ENCODE measurements at regions not wholly inside any gene's neighbourhood (a gene's known extent, or its start where the extent isn't known, plus 50 kb on each side); places are given as distances from the start of the nearest gene placed in this dataset.
"Not testable (repeated sequence)": the region's sequence is repeated elsewhere in the genome, so short reads cannot be mapped to it uniquely, and the experiment has no call there.

DNA sequence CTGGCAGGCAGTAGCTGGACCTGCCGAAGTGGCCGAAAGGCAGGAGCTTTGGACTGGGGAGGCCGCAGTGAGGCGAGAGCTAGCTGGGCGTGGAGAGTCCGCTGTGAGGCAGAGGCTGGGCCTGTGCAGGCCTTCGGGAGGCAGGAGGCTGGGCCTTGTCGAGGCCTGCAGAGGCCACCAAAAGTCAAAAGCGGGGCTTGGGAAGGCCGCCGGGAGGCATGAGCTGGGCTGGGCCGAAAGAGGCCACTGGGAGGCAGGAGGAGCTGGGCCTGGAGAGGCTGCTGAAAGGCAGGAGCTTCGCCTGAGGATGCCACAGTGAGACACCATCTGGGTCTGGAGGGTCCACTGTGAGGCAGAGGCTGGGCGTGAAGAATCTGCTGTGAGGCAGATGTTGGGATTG is 105.8 kb upstream of the TP53BP2 start:
- DNase-seq, result not testable (repeated sequence)

DNA sequence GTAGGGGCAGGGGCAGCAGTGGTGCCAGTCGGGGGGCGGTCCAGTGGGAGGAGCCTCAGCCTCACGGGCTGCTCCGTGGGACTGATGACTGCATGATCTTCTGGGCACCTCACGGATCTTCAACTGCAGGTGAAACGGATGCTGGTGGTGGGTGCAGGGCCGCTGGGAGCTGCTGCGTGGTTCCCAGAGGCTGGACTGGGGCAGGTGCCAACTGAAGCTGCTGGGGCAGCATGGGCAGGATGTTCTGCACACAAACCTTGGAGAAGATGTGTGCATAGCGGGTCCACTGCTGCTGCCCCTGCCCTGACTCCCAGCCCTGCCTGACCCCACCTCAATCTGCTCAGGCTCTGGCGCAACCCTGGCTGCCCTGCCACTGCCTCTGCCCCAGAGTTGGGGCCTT is 104.2 kb upstream of the TP53BP2 start:
- not testable (repeated sequence) for DNase-seq

DNA sequence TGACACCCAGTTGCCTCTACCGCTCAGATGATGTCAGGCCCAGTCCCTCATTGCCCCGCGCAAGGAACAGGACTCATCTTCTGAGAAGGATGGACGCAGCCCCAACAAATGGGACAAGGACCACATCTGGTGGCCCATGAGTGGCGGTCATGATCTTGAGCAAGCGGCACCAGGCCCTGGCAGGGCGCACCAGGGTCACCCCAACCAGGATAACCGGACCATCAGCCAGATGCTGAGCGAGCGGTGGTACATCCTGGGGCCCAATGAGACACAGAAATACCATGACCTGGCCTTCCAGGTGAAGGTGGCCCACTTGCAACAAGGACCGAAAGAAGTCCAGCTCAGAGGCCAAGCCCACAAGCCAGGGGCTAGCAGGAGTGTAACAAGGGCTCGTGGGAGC is 102.3 kb upstream of the TP53BP2 start:
- DNase-seq, result not testable (repeated sequence)

DNA sequence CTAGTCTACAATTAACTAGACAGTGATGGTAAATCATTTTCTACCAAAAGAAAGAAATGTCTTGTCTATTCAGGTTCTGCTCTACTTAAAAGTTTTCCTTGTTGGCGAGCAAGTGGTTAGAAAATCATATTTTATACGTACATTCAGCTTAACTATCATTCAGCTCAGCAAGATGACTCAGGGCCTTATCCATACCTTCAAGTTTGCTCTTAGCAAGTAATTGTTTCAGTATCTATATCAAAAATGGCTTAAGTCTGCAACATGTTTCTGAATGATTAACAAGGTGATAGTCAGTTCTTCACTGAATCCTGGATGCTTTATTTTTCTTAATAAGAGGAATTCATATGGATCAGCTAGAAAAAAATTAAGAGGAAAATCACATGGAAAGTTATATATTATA is 90.8 kb upstream of the TP53BP2 start:
- DNase-seq, result not testable (repeated sequence)

DNA sequence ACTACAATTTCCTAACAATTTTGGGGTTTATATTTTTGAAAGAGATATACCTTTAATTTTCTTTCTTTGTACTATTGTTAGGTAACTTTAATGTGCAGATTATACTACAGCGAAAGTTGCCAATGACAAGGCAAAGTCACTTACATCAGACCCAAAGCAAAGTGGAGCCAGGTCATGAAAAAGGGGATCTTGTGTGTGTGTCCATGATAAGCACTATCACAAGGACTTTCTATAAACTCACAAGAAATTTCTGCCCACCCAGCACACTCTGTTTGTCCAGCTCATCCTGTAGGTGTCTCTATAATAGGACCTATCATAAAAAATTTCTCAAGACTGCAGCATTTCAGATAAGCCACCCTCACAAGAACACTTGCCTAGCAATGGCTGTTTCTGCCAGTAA is 85.7 kb upstream of the TP53BP2 start:
- DNase-seq, result not testable (repeated sequence)

DNA sequence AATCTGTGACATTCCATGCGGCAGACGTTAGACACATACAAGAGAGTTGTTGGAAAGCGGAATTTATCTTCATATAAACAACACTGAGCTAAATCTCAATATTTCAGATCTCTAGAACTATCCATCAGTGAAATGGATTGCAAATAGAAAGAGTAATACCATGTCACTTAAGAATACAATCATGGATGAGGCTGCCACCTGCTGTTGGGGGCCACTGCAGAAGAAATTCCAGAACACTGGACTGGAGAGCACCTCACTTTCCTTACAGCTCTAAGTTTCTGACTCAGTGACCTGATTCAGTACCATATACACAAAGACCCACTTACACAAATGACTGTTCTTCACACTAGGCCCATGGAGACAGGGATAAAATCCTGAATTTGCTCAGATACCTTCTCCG is 75.1 kb upstream of the TP53BP2 start:
- not testable (repeated sequence) for DNase-seq

DNA sequence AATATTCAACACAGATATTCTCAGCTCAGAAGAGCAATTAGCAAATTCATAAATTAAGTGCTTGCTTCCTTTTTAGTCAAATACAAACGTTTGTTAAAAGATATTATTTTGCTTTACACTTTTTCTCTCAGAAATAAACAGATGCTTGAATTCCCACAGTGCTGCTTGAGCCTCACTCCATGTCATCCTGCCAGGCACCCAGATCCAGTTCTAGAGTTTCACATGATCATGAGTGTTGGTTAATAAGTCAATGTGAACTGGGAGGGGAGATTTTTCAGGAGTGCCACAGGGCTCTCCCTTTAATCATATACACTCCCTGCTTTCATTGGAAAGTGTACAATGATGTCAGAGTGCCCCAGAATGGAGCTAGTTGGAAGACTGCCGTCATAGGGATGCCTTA is 69.7 kb upstream of the TP53BP2 start:
- DNase-seq, result not testable (repeated sequence)

DNA sequence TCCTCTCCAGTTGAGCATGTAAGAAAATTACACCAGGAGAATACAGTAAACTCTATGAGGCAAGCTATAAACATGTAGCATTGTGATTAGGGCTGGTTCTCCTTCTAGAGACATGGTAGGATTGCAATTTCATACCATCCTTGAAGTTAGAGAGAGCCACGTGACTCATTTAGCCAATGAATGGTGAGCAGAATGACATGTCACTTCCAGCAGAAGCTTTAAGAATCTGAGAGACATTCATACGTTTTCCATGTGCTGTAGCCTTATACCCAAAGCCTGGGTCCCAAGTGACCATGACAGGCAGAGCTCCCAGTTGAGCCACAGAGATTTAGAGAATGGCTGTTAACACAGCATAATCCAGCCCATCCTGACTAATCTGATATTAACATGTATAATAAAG is 68.0 kb upstream of the TP53BP2 start:
- DNase-seq, result not testable (repeated sequence)

DNA sequence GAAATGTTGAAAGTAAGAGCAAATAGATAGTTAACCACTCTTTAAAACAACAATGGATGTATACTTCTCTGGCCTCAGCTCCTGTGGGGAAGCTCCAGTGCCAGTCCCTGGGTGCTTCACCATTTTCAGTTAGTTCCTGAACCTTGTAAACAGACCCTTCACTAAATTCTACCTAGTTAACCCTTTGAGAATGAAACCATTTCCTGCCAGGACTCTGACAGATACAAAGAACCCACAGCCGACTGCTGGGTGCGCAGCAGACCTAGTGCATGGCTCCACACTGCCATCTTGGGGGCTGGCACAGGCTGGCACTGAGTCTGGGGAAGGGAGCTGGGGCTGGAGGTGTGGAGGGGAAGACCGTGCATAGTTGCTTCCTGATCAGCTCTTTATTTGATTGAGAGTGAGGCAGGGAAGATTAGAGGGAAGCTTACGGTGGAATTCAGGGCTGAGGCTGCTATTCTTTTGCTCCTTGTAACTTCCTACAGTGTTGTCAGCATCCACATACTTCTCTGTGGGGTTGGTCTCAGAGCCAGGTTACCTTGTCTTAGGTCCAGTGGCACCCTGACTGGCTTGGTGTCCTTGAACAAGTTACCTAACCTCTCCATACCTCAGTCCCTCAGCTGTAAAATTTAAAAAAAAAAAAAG is 62.3 kb upstream of the TP53BP2 start:
- not testable (repeated sequence) for DNase-seq

DNA sequence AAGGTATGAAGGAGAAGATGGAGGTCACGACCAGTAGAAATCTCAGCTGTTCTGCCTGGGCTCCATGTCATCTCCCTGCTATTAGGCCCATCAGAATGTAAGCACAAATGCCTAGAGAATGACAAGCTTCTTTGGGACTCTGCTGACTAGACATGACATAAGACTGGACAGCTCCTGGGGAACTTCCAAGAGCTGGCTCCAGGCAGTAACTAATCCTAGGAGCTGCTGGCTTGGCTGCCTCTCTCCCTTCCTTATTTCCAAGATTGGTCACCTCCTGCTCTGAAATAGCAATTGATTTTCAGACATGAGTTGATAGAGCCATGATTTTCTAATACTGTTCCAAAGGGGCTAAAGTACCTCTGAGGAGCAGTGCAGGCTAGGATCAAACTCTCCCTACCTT is 57.5 kb upstream of the TP53BP2 start:
- DNase-seq, result not testable (repeated sequence)

DNA sequence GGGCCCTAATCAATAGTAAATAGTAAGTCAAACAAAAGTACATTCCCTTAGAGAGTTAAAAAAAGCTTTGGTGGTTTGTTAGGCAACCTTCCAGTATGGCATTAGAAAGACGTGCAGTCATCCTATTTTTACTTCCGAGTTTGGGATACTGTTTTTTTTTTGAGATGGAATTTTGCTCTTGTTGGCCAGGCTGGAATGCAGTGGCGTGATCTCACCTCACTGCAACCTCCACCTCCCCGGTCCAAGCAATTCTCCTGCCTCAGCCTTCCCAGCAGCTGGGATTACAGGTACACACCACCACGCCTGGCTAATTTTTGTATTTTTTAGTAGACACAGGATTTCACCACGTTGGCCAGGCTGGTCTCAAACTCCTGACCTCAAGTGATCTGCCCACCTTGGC is 54.0 kb upstream of the TP53BP2 start:
- DNase-seq, result not testable (repeated sequence)

DNA sequence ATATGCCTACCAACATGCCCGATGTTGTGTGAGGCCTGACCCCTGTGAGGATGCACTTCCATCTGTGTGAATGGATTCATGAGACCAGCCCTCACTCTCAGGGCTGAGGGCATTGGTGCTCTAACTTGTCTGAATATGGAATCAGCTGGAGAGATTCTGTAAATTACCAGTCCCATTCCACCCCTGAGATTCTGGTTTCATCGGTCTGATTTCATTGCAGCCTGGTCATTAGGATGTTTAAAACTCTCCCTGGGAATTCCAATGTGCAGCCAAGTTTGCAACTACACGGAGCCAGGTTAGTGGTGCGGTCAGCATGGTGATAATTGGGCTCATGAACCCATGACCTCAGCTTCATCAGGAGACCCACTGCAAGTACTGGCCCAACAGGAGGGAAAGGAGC is 51.4 kb upstream of the TP53BP2 start:
- not testable (repeated sequence) for DNase-seq

DNA sequence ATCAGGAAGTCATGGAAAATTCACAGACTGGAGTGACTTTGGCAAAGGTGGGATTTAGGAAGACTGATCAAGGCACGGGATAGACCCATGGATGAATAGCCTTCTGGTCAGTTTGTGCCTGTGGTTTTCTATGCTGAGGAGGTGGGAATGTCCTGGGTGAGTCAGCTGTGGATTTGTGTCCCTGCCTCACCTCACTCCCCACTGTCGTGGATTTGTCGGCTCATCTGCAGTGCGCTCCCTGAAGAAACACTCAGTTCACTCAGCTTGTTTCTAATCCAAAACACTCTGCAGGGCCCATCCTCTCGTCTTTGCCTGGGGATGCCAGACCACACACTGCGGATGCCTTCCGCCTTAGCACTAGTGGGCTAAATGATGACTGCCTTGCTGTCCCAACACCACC is 50.2 kb upstream of the TP53BP2 start:
- not testable (repeated sequence) for DNase-seq
